ENCODE measurements at regions not wholly inside any gene's neighbourhood (a gene's known extent, or its start where the extent isn't known, plus 50 kb on each side); places are given as distances from the start of the nearest gene placed in this dataset.

GRCh38 chr12:131346555-131347344 is 364.1 kb upstream of the SFSWAP start:
- DNase-seq, result no peak

DNA sequence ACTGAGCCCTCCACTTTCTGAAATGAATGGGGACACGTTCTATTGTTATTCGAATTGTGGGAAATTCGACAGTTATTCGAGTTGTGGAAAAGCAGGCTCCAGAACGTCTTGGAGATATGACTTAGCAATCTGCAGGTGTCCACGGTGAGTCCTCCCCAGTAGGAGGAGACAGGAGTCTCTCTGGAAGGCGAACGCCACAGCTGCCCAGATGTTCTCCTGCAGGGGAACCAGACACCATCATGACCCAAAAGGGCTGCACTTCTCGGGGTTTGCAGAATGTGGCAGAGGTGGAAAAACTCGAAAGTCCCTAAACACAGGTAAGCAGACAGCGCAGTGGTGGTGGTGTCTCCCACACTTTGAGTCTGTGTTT is 363.6 kb upstream of the SFSWAP start:
- DNase-seq, result no peak

- no peak for DNase-seq
Observed at GRCh38 chr12:131347732-131348131, 363.2 kb upstream of the SFSWAP start.

DNA sequence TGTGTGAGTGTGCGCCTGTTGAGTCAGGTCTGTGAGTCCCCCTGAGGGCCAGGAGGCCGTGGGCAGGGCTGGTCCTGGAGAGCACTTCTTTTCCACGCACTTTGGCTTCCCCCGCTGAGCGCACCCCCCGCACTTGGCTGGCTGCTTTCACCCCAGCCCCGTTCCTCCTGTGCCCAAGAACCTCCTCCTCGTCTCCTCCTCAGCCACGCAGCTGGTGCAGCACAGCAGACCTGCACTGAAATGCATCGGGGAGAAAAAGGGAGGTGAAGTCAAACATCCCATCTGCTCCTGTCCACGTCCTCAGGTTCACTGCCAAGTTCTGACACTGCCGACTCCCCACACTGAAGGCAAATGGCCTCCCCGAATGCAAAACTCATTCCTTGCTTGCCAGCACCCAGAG is 362.7 kb upstream of the SFSWAP start:
- DNase-seq, result no peak

GRCh38 chr12:131348646-131349045 is 362.2 kb upstream of the SFSWAP start:
- no peak for DNase-seq

GRCh38 chr12:131349397-131350127 is 361.3 kb upstream of the SFSWAP start:
- DNase-seq, result no peak

- DNase-seq, result no peak
Observed at GRCh38 chr12:131350943-131351318, 360.0 kb upstream of the SFSWAP start.

DNA sequence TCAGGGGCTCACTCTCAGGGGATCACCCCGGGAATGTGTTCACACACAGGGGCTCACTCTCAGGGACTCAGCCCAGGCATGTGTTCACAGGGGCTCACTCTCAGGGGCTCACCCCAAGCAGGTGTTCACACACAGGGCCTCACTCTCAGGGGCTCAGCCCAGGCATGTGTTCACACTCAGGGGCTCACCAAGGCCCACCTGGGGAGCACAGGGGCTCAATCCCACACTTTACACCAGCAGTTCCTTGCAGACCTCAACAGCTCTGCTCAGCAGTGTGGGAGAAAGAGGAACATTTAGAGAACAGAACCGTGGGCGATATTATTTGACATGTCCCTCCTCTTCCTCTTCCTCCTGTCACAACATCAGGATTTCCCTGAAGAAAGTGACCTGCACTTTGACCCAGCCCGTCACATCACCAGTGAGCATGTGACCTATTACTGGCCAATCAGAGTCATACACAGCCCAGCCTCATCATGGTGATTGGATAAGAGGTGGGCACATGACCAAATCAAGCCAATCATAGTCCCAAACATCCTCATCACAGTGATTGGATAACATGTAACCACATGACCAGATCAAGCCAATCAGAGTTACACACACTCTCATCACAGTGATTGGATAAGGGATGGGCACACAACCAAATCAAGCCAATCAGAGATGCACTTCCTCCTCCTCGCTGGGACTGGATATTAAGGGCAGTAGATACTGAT is 359.4 kb upstream of the SFSWAP start:
- no peak for DNase-seq

- DNase-seq, result no peak
Observed at GRCh38 chr12:131352296-131352900, 358.5 kb upstream of the SFSWAP start.

DNA sequence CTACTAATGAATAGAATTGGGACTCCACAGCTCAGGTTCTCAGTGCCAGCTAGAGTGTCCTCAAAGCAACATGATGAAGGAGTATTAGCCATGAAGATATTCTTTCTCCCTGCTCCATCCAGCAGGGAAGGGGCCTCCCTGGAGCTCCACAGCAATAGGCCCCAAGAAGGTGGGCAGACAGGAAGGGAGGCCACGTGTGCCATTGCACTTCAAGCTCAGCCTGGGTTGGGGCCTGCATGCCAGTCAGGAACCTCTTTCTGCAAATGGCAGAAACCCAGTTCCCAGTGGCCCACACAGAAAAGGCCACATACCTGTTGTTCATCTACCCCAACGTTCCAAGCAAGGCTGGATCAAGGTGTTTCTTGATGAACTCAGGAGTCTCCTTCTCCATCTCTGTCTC is 357.5 kb upstream of the SFSWAP start:
- DNase-seq, result no peak

DNA sequence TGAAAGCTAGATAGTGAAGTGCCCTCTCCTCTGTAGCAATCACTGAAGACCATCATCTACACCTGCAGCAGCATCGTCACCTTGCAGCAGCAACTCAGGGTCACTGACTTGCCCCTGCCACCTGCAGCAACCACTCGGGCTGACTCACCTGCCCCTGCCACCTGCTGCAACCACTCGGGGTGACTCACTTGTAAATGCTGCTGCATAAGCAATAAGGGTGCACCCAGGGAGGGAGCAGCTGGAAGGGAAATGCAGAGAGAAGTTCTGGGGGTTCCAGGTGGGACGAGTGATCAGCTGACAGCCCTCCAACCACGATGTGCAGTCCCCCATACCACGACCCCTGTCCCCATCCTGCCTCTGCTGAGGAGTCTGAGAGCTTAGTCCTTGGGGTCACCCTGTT is 357.1 kb upstream of the SFSWAP start:
- DNase-seq, result no peak

DNA sequence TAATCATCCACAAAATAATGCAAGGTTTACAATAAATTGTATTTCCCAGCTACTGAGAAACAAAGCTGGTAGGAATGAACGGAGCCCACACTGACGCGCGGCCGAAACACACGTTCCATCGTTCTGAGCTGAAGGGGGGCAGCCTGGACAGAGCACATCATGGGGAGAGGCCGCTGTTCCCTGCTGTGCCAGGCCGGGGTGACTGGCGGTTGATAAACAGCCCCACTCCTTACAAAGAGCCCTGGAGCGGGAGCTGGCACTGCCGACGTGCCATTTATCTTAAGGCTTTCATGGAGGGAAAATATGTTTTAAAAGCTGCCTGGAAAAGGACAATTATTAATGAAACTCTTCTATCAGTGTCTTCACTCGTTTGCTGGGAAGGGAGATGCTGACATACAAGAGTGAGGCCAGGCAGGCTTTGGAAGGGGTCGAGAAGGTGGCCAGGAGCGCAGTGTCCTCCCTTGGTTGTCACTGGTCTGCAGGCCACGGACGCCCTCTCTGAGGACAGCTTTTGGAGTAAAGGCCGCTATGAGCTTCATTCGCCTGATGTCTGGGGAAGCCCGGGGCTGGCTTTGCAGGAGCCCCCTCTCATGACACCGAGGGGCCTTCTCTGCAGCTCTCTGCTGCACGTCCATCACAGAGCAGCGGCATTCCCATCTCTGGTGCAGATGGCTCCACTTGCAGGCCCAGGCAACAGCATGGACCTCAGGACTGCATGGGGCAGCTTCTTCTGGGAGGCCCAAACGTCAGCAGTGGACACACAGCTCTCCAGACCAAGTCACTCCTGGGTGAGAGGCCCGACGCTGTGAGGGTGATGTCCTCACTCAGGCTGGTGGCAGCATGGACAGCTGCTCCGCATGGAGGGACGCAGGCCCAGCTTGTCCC is 355.3 kb upstream of the SFSWAP start:
- no peak for DNase-seq

DNA sequence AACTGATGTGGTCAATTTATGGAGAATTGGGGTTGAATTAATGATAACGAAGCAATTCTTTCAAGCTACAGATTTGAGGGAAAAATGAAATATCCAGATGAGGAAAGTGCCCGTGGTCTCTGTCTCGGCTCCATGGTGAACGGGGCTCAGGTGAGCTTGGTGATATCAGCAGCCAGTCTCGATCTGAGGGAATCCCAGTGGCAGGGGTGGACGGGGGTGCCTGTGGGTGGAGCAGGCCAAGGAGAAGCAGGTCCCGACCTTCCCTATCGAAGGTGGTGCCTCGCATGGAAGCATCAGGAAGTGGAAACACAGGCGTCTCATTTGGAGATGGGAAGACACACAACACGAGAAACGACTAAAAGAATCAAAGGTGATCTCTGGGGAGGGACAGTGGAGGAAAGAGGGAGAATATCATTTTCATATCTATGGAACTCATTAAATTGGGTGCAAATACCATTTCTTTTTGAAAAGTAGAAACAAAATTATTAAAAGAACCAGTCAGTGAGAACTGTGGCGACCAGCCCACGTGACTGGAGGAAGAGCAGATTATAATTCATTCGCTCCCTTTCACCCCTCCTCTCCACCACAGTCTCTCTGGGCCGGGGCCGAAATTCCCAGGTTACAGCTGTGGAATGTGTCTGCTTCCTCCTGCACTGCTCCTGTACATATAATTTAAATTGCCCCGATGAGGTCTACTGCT is 354.3 kb upstream of the SFSWAP start:
- DNase-seq, result no peak

DNA sequence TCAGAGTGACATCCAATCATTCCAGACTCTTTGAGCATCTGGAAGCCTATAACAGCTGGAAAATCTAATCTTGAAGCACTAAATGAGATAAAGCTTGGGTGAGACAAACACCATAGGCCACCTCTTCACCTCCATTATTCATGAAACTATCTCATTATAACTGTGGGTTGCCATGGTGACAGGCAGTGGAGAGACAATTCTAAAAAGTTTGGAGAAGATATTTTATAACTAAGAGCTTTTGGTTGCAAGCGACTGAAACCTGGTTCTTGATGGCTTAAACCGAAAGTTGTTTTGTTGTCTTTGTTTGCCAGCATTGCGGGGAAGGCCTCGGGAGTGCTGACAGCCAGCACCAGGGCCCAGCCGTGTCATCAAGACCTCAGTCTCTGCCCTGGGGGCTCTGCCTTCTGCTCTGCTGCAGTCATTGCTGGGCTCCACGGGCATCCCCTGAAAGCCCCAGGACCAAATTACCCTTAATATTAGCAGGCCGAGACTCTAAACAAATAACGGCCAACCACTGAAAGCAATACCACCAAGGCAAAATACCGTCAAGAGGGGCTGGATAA is 353.6 kb upstream of the SFSWAP start:
- no peak for DNase-seq

GRCh38 chr12:131357920-131358319 is 353.0 kb upstream of the SFSWAP start:
- DNase-seq, result no peak

DNA sequence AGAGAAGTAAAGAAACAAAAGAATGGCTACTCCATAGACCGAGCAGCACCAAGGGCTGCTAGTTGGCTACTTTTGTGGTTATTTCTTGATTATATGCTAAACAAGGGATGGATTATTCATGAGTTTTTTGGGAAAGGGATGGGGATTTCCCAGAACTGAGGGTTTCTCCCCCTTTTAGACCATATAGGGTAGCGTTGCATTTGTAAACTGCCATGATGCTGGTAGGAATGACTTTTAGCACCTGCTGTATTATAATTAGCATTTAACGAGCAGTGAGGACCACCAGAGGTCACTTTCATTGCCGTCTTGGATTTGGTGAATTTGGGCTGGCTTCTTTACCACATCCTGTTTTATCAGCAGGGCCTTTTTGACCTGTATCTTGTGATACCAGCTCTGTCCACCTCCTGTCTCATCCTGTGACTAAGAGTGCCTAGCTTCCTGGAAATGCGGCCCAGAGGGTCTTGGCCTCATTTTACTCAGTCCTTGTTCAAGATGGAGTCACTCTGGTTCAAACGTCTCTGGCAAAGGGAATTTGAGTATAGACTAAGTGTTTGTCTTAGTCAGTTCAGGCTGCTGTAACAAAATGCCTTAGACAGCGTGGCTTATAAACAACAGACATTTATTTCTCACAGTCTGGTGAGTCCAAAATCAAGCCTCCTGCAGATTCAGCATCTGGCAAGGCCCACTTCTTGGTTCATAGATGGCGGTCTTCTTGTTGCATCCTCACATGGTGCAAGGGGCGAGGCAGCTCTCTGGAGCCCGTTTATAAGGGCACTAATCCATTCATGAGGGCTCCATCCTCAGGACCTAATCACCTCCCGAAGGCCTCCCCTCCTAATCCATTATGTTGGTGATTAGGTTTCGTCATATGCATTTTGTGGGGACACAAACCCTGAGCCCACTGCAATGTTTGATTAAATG is 348.3 kb upstream of the SFSWAP start:
- no peak for DNase-seq

- no peak for DNase-seq
Observed at GRCh38 chr12:131363393-131363792, 347.5 kb upstream of the SFSWAP start.

- DNase-seq, result no peak
Observed at GRCh38 chr12:131363841-131364495, 346.9 kb upstream of the SFSWAP start.

- DNase-seq, result no peak
Observed at GRCh38 chr12:131364903-131365820, 345.7 kb upstream of the SFSWAP start.

Data from CD4-positive, alpha-beta T cell treated with Interferon alpha-2 for 1 hour (primary cell).